Kasumi-1 (cell line): ENCODE measurements at regions not wholly inside any gene's neighbourhood (a gene's known extent, or its start where the extent isn't known, plus 50 kb on each side); places are given as distances from the start of the nearest gene placed in this dataset.

Experiments
- DNase-seq, 2 experiments: peaks; one replicate each; lab custom pipeline; 2025; lab: John Stamatoyannopoulos, UW

DNA sequence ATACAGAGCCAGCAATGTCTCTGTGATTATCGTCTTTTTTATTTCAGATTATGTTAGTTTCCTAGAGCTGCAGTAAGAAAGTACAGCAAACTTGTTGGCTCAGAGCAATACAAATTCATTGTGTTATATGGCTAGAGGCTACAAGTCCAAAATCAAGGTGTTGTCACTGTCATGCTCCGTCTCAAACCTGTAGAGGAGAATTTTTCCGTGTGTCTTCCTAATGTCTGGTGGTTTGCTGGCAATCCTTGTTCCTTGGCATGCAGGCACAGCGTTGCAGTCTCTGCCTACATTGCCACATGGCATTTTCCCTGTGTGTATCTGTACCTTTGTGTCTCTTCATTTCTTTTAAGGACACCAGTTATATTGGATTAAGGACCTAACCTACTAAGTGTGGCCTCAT lies 244.4 kb downstream of the LRRIQ3 start:
- no peak for DNase-seq

GRCh38 chr1:73953186-73953585 lies 244.8 kb downstream of the LRRIQ3 start:
- DNase-seq: no peak

GRCh38 chr1:73948055-73948454 lies 249.9 kb downstream of the LRRIQ3 start:
- DNase-seq: no peak

- no peak for DNase-seq
Measured at GRCh38 chr1:73947009-73947408, 251.0 kb downstream of the LRRIQ3 start.

GRCh38 chr1:73943270-73943669 lies 254.7 kb downstream of the LRRIQ3 start:
- DNase-seq: no peak

DNA sequence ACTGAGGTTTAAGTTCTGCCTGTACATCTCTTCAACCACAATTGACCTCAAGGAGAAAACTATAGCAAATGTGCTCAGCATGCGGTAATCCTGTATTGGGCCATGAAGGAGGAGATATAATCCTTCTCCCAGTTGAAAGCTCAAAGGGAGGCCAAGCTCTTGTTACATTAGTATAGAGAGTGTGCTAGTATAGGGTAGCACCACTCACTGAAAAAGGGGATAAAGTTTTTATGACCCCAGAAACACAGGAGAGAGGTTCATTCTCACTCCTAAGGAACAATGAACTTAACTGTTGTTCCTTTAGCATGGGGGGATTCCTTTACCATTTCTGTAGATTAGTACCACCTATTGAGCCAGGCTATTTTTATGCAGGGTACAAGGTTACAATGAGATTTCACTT lies 267.7 kb downstream of the LRRIQ3 start:
- DNase-seq: no peak

GRCh38 chr1:73914951-73915350 lies 283.0 kb downstream of the LRRIQ3 start:
- DNase-seq: no peak

- DNase-seq: no peak
Measured at GRCh38 chr1:73913025-73913424, 285.0 kb downstream of the LRRIQ3 start.

DNA sequence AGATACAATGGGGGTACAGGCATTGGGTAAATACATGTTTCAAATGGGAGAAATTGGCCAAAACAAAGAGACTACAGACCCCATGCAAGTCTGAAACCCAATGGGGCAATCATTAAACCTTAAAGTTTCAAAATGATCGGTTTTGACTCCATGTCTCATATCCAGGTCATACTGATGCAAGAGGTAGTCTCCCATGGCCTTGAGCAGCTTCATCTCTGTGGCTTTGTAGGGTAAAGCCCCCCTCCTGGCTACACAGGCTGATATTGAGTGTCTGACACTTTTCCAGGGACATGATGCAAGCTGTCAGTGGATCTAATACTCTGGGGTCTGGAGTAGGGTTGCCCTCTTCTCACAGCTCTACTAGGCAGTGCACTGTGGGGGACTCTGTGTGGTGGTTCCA lies 286.1 kb downstream of the LRRIQ3 start:
- no peak for DNase-seq

- no peak for DNase-seq
Measured at GRCh38 chr1:73910466-73910865, 287.5 kb downstream of the LRRIQ3 start.

GRCh38 chr1:73910062-73910461 lies 287.9 kb downstream of the LRRIQ3 start:
- no peak for DNase-seq

DNA sequence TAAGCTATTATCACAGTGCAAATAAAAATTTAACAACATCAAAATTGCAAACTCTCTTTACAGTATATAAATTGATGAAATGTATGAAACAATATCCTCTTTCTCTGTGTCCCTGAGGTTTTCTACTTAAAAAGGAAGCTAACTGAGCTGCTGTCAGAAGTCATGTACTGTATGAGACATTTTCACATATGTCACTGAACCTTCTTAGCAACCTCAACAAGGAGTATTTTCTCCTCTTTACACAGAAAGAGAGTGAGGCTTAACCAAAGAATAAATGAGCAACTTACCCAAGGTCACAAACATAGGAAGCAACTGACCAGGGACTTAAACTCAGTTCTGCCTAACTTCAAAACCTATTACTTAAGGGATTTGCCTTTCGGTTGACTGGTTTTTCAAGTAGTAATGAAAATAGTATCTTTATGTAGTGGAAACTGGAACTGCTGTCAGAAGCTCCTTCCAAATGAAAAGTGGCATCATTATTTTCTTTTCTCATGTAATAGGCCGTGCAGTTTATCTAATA lies 288.9 kb downstream of the LRRIQ3 start:
- DNase-seq: no peak

GRCh38 chr1:73907051-73907450 lies 290.9 kb downstream of the LRRIQ3 start:
- DNase-seq: no peak

DNA sequence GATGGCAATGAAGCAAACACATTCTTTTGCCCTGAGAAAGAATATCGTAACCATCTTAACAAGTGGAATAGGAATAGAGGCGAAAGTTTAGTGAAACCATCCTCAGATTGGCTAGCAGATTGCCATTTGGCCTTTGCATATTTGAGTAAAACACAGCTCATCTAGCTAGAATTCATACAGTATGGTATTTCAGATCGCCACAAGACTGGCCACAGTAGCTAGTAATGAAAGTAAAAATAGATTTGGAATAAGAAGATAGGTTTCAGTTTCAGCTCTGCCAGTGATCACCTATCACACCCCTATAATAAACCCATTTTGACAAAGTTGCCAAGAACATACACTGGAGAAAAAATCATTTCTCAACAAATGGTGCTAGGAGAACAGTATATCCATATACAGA lies 294.9 kb downstream of the LRRIQ3 start:
- no peak for DNase-seq

- no peak for DNase-seq
Measured at GRCh38 chr1:73901738-73902137, 296.2 kb downstream of the LRRIQ3 start.

GRCh38 chr1:73899311-73899710 lies 298.7 kb downstream of the LRRIQ3 start:
- DNase-seq: no peak

GRCh38 chr1:73898540-73898939 lies 299.4 kb downstream of the LRRIQ3 start:
- DNase-seq: no peak

GRCh38 chr1:73887412-73887811 lies 310.6 kb downstream of the LRRIQ3 start:
- DNase-seq: no peak

GRCh38 chr1:73886716-73887115 lies 311.3 kb downstream of the LRRIQ3 start:
- DNase-seq: no peak

GRCh38 chr1:73874806-73875205 lies 323.2 kb downstream of the LRRIQ3 start:
- no peak for DNase-seq

DNA sequence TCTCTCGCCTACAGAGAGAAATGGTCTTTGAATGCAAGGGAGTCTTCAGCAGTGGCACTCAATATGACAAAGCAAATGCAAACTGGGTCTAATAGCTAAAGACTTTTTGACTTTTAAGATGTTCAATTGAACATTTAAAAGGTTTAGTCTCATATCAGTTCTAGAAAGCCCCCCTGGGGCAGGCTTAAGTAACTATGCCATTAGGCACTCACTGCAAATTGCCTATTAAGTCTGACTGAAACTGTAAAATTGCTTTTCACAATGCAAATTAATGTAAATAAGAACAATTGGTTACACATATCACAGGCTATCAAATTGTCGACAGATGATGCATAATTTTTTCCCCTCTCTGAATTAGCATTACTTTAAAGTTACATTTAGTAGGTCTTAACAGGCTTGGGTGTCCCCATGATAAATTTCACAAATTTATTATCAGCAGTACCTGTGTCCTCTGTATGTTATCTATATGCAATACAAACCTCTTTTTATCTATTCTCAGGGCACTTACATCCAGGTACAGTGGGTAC lies 329.1 kb downstream of the LRRIQ3 start:
- DNase-seq: no peak

DNA sequence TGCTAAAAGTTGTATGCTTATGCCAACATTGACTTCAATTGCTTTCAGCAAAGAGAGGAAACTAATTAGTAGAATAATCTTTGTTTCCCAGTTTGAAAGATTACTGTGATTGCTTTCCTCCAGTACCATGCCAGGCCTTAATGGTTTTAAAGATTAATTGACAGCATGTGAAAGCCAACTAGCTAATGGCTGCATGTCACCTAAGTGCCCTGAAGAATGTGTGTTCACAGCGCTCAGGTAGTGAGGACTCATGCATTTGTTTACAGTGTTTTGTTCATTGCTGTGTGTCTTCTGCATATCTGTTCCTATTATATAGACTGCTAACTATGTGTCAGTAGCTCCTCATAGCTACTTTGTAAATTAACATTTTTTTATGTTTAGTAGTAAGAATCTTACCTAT lies 335.6 kb downstream of the LRRIQ3 start:
- DNase-seq: no peak

GRCh38 chr1:73860421-73860950 lies 337.5 kb downstream of the LRRIQ3 start:
- no peak for DNase-seq

GRCh38 chr1:73859227-73859626 lies 338.7 kb downstream of the LRRIQ3 start:
- no peak for DNase-seq
